Hematopoietic multipotent progenitor cell treated with erythropoietin and hydrocortisone succinate and interleukin-3 and kit ligand, for 15 days (in vitro differentiated cells): ENCODE measurements at regions not wholly inside any gene's neighbourhood (a gene's known extent, or its start where the extent isn't known, plus 50 kb on each side); places are given as distances from the start of the nearest gene placed in this dataset.

Experiments used
- DNase-seq: peaks from one replicate; pipeline ENCODE4 v3.0.0-alpha.2; 2015; ENCODE audit warnings: low spot score

GRCh38 chrX:38991656-38992440, 190.6 kb downstream of the MID1IP1 start:
- DNase-seq: no peak

DNA sequence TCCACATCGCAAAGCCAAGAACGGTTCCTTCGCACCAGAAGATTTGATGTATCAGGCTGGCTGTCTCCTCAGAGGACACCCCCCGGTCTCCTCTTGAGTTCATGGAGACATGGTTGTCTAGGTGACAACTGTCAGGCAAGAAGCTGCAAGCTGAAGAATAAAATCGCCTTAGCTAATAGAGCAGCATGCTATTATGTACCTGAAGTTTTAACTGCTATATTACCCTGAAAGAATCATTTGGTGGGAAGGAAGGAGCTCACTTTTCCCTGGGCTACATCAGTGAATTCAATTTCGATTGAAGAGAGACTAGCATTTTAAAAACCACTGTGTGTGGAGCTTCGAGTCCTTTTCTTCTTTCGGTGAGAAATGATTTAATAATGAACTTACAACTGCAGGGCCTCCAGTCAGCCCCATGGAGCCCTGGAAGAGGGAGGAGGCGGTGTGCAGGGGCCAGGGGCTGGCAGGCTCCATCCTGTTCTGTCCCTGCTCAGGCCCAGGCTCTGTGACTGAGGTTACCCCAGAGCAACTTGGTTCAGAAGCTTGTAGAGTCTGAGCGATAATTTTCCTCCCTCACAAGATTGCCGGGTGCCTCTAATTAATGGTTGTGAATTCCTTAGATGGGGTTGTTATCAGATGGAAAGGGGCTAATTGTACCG, 191.3 kb downstream of the MID1IP1 start:
- DNase-seq: no peak

- no peak for DNase-seq
Measured at GRCh38 chrX:38993500-38993899, 192.2 kb downstream of the MID1IP1 start.

GRCh38 chrX:38999099-38999498, 197.8 kb downstream of the MID1IP1 start:
- DNase-seq: no peak

- no peak for DNase-seq
Measured at GRCh38 chrX:38999967-39000745, 198.9 kb downstream of the MID1IP1 start.

- DNase-seq: no peak
Measured at GRCh38 chrX:39000802-39001201, 199.5 kb downstream of the MID1IP1 start.

- DNase-seq: no peak
Measured at GRCh38 chrX:39002466-39002865, 201.2 kb downstream of the MID1IP1 start.

DNA sequence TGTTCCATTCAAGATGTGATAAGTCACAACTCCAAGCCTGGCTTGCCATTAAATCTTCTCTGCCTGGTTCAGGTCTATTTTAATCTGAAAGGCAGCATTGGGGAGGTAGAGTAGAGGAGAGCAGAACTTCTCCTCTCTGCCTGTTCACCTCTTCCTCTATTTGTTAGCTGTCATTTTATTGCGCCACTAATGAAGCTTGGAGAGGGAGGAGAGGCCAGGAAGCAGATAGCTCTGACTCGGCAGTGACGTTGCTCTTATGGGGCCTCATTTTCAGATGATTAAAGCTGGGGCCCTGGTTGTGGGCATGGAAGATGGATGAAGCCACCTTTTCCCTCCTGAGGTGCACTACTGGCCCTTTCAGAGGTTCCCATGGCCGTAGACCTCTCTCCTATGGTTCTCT, 207.3 kb downstream of the MID1IP1 start:
- no peak for DNase-seq

DNA sequence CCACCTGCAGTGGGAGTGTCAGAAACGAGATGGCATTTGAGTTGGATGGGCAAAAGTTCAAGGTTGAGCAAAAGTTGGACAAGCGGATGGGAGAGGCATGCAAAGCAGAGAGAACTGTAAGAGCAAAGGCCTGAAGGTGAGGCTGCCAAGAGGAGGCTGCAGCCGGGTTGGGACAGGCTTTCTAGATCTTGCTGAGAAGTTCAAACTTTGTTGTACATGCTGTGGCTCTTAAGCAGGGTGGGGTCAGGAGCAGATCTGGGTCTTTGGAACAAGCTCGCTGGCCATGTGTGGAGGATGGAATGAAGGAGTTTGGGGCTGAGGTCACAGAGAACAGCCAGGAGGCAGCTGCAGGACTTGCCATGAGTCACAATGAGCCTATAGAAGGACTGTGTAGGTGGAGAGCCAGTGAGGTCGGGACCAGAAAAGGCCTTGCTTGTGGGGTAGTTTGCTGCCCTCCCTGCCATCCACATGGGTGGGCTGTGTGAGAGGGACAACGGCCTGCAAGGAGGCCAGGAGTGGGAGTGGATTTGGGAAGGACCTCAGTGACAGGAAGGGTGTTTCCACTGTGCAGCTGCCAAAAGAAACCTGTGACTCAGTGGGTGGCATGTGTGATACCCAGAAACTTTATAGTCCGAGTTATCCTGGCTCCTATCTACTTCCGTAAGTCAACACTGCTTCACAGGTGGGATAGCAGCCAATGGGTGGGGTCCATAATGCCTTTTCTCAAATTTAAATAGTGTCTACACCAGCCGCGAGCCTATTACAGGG, 210.4 kb downstream of the MID1IP1 start:
- DNase-seq: no peak

DNA sequence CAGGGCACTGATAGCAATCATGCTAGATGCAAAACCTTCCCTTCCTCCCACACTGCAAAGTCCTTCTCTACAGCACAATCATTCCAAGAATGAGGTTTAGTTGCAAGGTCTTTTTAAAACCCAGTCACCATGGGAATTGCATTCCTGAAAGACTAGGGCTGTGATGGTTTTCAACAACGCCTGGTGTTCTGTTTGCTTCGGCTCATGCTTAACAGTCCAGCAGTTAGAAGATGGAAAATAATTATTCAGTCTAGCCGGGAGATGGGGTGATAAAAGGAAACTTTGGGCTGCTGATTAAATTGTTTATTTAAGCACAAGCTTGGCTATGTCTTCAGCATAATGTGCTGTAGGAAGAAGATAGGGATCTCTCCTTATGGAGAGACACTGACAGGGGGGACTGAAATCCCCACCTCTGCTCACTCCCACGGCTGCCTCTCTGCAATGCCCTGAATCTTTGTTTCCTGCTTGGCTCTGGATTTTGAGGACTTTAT, 211.4 kb downstream of the MID1IP1 start:
- no peak for DNase-seq

DNA sequence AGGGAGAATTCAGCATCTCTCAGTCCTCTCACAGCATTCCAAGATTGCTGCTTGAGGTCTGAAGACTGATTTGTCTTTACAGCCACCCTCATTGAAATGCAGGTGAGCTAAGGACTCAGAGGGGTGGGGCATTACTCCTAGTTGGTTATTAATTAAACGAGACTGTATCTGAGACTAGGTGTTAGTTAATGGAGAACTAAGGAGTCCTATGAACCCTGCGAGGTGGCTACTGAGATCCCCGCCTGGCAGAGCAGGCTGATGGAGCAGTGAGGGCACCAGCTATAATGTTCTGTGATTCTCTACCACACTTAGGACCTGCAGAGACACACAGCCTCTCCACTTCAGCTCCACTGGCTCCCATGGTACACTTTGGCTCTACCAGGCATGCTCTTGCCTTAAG, 215.3 kb downstream of the MID1IP1 start:
- DNase-seq: no peak

- no peak for DNase-seq
Measured at GRCh38 chrX:39017077-39017476, 215.8 kb downstream of the MID1IP1 start.

DNA sequence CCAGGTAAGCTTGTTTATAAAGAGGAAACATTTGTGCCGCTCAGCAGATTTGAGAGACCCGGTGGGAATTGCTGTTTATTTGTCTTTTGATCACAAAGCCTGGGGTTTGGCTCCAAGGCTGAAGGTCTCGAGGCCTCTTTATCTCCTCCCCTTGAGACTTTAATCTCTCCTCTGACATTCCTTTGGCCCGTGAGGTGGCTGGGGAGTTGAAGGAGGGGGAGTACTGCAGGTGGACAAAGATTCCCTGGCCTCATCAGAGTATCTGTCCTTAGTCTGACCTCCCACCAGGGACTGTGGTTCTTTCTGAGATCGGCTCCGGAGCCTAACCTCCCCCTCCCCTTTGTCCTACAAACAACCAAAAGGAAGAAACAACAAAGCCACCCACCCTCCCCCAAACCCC, 216.5 kb downstream of the MID1IP1 start:
- DNase-seq: no peak

GRCh38 chrX:39018541-39018940, 217.3 kb downstream of the MID1IP1 start:
- no peak for DNase-seq

DNA sequence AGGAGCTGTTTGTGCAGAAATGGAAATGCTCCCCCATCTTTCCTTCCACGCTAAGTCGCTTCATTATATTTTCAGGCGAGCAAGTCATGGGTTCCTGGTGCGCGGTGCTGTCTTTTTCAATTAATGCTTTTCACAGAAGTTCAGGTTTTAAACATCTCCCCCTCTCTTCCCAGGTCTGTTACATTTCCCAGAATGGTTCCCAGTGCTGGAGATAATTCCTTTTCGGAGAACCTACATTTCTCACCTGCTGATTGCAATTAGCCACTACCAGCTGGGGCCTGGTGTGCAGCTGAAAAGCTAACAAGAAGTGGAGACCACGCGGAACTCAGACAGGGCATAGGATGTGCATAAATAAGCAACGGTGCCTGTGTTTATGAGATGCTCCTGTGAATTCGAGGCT, 217.8 kb downstream of the MID1IP1 start:
- DNase-seq: no peak

- DNase-seq: no peak
Measured at GRCh38 chrX:39020051-39020669, 218.9 kb downstream of the MID1IP1 start.

DNA sequence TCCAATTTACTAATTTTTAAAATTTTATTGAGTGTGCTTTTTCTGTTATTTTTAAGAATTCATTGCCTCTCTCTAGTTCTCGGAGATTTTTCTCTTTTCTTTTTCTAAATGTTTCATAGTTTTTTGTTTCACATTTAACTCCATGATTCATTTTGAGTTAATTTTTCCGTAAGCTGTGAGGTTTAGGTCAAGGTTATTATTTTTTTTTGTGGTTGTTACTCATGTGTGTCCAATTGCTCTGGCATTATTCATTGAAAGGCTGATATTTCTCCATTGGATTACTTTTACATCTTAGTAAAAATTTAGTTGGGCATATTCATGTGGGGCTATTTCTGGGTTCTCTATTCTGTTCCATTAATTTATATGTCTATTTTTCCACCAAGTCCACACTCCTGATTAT, 220.8 kb downstream of the MID1IP1 start:
- DNase-seq: no peak

DNA sequence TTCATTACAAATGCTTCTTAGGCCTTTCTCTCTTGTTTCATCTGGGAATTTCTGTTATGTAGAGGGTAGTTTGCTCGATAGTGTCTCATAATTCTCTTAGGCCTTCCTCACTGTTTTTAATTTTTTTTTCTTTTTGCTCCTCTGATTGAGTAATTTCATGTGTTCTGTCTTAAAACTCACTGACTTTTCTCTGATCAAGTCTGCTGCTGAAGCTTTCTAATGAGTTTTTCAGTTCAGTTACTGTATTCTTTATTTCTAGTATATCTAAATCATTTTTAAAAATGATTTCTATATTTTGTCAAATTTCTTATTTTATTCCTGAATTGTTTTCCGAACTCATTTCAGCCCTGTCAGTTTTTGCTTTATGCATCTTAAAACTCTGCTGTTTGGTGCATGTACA, 228.0 kb downstream of the MID1IP1 start:
- no peak for DNase-seq

DNA sequence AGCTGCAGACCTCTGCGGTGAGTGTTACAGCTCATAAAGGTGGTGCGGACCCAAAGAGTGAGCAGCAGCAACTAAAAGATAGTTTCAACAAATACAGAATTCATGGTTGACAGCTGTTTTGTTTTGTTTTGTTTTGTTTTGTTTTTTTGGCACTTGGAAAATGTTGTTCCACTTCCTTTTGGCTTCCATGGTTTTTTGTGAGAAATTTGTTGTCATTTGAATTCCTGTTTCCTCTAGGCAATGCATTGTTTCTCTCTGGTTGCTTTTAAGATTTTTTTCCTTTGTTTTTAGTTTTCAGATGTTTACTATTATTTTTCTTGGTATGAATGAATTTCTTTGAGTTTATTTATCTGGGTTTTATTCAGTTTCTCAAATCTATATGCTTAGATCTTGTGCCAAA, 229.4 kb downstream of the MID1IP1 start:
- no peak for DNase-seq

DNA sequence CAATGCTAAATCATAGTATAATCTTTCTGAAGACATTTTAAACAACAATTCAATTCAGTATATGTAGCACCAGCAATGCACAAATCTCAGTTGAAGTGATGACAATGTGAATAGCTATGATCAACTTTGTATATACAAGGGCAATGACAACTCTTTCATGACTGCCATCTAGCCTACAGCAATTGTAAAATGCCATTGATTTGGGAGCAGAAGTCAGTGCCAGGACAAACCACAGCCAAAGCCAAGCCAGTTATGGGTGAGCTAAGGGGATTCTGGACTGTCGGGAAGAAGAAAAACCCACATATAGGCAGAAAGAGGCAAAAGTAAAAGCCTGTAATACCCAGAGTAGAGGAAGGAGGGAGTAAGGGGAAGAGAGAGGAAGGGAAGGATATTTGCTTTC, 238.6 kb downstream of the MID1IP1 start:
- DNase-seq: no peak

- DNase-seq: no peak
Measured at GRCh38 chrX:39043838-39044550, 242.7 kb downstream of the MID1IP1 start.
